ENCODE measurements at regions not wholly inside any gene's neighbourhood (a gene's known extent, or its start where the extent isn't known, plus 50 kb on each side); places are given as distances from the start of the nearest gene placed in this dataset.
"Not testable (repeated sequence)": the region's sequence is repeated elsewhere in the genome, so short reads cannot be mapped to it uniquely, and the experiment has no call there.

DNA sequence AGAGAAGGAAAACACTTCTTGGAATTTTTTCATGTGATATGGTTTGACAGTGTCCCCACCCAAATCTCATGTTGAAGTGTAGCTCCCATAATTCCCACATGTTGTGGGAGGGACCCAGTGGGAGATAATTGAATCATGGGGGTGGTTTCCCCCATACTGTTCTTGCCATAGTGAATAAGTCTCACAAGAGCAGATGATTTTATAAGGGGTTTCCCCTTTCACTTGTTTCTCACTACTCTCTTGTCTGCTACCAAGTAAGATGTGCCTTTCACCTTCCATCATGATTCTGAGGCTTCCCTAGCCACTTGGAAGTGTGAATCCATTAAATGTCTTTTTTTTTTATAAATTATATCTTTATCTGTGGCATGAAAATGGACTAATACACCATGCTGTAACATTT lies 250.7 kb downstream of the LPIN1 start:
- no peak for FAIRE-seq

DNA sequence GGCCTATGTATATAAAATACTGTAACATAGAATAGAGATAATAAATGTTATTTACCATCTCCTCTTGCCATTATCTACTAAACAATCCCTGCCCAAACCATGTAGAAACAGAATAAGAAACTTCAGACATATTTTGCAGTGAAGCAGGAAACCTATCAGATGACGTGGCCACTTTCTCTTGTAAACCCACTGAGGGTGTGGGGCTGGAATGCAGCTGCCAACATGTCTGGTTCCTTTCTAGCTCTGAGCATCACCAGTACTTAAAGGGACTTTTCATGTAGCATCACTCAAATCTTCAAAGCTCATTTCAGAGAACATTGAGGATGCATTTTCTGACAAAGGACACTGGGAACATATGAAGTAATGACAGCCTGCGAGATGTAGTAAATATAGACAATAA lies 251.8 kb downstream of the LPIN1 start:
- no peak for FAIRE-seq

DNA sequence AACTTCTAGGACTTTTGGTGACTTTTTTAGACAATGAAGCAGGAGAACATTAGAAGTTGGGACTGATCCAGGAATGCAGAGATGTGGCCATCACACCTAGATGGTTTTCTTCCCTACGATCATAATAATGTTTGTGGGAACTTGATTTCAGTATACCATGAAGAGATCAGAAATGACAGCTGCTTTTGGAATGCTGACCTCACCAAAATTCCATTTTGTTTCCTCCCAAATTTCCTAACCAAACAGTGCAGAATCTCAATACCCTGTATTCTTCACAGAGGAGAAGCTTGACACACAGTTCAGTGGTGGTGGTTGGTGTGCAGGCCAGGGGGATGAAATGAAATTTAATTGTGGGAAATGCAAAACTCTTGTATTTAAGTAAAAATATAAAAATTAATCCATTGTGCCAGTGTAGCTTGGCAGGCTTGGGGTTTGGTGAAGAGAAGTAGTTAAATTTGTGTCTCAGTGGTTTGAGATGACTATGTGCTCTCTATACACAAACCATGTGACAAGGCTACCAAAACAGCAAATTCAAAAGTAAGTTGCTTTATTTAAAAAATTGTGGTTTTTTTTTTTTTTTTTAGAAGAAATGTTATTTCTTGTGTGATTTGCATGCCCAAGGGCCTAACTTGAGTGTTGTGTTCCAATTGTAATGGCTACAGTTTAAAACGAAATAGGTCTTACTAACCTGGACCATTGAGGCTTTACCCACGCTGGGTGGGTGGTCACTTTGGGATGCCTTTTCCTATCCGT lies 252.4 kb downstream of the LPIN1 start:
- no peak for FAIRE-seq

DNA sequence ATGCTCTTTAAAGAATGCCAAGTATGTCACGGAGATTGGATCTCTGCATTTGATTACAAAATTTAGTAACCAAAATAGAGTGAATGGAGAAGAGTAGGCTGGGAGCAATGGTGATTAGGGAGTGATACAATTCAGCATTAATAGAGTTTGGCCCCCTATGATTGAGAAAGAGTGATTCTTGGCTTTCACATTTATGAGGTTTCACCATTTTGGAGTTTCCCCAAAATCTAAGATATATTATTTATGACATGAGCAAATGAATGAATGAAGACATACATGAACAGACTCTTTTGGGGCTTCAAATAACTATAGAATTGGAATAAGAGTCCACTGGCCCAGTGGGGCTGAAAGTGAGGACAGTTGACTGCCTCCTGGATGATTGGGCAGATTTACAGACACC lies 255.2 kb downstream of the LPIN1 start:
- no peak for FAIRE-seq

DNA sequence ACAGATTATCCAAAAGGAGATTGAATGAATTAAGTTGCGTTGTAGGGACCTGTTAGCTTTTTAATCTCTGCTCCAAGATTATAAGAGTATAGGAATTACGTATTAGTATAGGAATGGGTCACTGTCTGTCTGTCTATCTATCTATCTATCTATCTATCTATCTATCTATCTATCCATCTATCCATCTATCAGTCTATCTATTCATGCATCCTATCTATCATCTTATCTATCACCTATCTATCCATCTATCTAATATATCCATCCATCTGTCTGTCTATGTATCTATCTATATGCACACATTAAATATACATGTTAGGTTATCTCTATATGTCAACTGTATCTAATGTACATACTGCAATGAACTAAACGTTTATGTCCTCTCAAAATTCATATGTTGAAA lies 255.8 kb downstream of the LPIN1 start:
- FAIRE-seq, result no peak

DNA sequence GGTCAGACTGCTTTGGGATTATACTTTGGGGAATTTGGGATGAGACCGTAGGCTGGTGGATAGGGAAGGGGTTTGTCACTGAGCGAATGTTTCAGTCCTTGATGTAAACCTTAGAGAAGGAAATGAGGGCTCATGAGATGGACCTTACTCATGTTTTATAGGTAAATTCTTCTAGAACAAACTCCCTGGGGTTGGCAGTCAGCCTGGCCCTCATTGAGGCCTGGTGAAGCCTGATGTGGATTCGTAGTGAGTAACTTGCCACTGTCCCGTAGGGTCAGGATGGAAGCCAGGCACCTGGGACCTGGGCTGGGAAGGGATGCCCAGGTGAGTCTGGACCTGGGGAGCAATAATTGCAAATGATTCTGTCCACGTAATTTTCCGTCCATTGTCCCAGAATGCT lies 258.3 kb downstream of the LPIN1 start:
- FAIRE-seq, result no peak

DNA sequence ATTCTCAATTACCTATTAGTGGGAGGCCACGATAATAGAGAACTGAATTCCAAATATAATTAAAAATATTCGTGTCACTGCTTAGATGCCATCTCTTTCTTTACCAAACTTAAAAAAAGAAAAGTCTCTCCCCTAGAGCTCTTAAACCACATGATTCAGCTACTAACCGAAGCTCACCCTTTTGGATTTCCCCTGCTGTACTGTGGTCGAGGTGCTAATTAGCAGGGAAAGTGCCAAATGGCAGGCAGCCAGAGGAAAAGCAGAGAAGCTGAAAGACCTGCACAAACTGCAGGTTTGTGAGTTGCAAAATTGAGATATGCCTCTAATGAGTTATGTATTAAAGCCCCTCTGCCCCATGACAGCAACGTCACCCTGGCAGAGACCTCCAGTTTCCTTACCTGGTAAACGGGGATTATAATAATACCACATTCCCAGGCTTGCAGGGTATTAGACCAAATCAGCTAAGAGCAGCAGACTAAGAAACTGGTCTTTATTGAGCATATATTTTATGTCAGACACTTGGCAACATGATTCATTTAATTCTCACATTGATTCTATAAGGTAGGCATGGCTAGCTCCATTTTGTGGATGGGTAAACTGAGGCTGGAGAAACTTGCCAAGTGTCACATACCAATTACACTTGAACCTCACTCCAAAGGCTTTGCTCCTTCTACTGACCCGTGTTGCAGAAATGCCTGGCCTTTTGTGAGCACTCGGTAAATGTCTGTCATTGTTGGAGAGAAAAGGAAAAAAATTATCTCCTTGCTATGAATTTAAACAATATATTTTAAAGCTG lies 259.7 kb downstream of the LPIN1 start:
- FAIRE-seq, result no peak

DNA sequence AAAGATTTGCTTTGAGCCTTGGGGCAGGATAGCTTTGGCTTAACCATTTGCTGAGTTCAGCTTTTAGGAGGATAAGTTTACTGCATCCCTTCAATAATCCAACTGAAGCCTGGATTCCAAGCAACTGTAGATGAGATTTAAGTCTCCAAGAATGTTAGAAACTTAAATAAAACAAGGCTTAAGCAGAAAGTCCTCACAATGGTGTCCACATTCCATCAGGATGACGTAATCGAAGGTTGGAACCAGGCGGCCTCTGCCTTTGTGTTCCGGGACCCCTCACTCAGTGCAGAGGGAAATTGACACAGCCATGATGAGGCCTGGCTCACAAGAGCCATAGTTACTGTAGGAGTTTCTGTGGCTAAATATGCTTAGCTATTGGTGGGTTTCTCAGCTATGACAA lies 260.4 kb downstream of the LPIN1 start:
- FAIRE-seq, result no peak

DNA sequence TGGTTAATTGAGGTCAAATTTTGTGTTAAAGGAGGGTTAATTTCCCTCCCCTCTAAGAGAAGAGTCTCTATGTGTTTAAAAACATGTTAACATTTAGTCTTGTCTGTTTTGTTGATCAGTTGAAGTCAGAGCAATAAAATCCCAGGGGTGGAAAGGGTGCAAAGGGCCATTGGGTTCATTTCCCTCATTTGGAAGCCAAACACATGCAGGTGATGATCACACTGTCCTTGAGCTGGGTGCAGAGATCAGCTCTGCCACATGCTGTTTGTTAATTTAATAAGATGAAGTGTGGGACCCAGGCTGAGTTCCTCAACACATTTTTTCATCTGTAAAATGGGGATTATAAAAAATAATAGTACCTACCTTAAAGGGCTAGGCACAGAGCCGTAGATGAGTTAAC lies 260.9 kb downstream of the LPIN1 start:
- no peak for FAIRE-seq

DNA sequence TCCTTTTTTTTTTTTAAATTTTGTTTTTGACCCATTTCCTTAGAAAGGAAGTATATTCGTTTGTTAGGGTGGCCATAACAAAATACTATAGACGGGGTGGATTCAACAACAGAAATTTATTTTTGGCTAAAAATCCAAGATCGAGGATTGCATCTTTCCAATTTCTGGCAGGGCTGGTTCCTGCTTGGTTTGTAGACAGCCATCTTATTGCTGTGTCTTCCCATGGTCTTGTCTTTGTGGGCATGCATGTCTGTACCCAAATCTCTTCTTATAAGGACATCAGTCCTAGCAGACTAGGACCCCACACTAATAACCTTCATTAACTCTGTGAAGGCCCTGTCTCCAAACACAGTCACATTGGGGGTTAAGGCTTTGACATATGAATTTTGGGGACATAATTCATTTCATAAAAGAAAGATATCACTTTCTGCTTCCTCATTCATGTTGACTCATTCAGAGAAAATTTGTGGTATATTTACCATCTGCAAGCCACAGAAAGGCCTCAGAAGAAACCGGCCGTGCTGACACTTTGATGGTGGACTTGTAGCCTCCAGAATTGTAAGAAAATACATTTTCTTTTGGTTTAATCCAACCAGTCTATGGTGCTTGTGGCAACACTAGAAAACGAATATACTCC lies 262.1 kb downstream of the LPIN1 start:
- no peak for FAIRE-seq

DNA sequence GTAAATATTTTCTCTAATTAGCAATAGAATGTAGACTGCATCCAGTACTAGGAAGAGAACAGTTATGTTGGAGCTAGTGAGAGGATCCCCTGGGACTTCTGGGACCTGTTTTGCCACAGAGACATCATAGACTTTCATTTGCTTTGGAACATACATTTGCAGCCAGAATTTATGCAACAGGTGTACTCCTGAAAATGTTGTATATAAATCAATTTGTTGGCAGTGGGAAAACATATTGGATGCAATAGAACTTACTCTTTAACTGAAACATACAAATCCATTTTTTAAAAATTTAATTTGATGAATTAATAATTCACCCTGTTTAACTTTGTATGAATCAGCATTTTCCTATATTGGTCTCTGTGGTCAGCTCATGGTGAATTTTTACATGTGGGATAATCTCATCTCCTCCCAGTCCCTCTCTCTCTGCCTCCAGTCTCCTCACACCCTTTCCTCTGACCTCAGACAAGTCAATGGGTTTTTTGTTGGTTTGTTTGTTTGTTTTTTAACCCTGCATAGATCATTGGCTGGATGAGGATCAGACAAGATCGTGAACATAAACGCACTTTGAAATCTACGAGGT lies 263.0 kb downstream of the LPIN1 start:
- no peak for FAIRE-seq

DNA sequence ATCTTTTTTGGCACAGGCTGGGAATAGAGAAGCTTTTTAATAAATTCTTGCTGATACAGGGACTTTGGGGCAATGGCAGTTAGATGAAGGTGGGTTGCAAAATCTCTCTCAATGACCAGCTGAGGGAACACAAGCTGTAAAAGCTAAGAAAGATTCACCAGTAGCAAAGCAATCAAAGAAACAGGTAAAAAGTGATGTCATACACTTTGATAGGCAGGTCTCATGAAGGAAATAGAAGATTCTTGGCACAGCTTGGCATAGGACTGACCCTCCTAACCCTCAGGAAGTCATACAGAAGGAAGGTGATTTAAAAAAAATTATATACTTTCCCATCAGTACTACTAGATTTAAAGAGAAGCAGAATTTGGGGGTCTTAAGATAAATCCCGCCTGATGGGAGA lies 263.6 kb downstream of the LPIN1 start:
- FAIRE-seq, result no peak

DNA sequence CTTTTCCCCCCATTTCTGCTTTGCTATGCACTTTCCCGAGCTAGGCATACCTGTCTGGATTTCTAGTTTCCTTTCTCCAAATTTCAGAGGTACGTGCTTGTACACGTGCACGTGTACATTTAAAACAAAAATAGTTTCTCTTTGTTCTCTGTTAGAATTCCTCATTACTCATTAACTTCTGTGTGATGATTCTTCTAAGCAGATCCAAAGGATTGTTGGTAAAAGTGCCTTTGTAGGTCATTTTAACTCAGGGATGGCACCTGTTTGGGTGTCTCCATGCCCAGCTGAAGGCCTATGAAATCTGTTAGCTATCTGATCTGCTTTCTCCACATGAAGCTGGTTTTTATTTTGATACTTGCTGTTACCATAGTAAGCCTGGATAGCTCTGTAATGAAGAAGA lies 264.3 kb downstream of the LPIN1 start:
- no peak for FAIRE-seq

DNA sequence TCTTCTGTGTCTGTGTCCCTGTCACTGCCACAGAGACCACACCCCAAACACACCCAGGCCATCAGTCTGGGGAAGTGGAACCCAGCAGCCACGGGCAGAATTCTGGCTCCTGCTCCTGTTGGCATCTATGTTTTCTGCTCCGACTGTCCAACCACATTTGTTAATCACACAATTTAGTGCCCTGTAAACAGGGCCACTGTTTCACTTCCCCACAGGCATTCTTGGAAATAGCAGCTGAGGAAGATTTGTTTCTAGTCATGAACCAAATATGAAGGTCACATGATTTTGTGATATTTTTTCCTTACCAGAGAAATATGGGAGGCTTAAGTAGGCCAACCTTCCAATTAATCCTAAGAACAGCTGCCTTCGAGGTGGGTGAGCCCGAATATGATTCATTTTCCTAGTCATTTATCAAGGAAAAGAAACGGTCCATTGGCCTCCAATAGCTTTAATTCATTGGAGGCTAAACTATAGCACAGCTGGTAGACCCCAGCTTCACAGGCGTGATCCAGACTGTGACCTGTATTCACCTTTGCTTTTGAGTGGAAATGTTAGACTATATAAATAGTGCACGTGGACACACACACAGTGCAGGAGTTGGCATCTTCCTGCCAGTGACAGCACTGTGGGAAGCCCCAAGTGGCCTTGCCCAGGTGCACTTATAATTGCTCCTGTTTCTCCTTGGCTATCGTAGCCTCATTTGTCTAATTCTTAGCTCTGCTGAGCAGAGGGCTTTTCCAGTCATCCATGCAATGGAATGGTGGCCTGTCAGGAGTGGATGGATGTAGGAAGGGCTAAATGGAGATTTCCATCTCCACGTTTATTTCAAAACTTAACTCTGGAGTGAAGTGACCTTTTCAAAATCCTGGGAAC lies 267.9 kb downstream of the LPIN1 start:
- no peak for FAIRE-seq

DNA sequence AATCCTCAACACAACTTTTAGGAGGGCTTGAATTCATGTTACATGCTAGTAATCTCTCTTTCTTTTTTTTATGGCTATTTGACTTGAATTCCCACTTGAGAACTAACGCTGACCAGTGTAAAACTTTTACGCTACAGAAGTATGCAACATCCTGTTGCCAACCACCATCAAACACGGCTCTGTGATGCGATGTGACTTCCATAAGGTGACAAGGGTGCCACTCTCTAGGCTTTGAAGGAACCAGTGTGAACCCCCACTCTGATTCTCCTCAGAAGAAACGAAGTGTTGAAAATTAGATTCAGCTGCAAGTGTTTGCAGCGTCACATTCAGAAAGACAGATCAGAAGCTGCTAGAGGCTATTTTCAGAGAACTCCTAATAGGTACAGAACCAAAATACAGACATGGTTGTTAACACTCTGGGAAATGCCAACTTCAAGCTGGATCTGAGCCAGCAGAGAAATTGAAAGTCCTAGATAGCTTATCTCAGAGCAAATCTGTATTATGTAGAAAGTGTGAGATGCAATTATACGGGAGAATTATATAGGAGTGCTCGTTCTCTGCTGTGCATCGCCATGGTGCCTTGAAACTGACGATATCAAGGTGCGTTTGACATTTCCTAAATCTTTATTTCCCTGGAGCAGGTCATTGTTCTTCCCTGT lies 271.2 kb downstream of the LPIN1 start:
- FAIRE-seq, result no peak

DNA sequence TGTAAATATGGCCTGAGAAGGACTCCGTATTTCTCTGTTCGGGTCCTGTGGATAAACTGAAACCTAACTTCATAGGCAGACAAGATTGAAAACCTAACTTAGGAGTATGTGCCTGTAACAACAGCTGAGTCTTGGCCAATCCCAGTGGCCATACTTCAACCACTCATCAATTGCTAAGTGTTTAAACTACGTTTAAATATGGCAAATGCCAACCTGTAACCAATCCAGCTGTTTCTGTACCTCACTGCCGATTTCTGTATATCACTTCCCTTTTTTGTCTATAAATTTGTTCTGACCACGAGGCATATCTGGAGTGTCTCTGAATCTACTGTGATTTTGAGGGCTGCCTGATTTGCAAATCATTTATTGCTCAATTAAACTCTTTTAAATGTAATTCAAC lies 272.3 kb downstream of the LPIN1 start:
- not testable (repeated sequence) for FAIRE-seq

DNA sequence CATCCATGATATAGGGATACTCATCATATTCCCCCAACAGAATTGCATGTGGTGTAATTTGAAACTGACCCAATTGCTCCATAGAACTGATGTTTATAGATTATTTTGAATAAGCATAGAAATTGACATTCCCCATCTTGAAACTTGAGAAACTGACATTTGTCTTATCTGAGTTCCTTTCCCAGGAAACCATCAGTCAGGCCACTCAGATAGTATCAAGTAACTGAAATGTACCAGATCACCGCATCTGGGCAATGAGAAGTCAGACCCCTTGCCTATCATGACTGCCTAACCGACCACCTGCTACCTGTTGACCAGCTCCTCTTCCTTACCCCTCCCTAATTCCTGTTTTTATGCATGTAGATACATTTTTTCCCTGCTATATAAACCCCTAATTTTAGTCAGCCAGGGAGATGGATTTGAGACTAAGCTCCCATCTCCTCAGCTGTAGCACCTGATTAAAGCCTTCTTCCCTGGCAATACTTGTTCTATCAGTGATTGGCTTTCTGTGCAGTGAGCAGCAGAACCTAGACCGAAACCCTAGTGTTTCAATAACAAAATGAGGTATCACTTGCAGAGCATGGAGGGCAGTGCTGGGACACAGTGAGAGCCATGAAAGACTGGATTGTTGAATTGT lies 274.5 kb downstream of the LPIN1 start:
- FAIRE-seq, result no peak

DNA sequence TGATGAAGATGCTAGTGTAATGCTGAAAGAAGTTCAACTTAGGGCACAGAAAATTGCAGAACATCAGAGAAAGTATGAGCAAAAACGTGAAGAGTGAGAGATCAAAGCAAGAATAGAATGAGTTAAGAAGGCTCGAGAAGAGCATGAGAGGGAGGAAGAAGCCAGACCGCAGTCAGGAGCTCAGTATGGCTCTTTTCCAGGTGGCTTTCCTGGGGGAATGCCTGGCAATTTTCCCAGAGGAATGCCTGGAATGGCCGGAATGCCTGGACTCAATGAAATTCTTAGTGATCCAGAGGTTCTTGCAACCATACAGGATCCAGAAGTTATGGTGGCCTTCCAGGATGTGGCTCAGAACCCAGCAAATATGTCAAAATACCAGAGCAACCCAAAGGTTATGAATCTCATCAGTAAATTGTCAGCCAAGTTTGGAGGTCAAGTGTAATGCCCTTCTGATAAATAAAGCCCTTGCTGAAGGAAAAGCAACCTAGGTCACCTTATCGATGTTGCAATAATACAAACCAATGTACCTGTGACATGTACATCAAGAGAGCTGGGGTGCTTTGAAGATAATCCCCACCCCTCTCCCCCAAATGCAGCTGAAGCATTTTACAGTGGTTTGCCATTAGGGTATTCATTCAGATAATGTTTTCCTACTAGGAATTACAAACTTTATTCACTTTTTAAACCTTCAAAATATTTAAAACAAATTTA lies 277.9 kb downstream of the LPIN1 start:
- FAIRE-seq, result not testable (repeated sequence)

DNA sequence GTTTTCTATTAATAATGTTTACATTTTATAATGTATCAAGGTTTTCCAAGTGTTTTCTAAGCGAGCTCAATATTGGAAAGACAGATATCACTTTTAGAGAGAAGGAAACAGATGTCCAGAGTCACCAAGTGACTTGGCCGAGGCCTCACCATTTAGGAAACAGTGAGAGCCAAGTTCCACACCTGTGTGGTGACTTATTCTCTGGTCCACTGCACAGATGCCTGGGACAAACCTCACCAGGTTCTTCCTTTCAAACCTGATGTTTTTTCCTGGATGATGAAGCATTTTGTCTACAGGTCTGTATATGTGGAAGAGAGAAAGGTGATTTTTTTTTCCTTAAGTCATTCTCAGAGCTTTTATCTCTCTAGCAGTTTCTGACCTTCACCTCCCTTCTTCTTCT lies 280.7 kb downstream of the LPIN1 start:
- FAIRE-seq, result no peak

DNA sequence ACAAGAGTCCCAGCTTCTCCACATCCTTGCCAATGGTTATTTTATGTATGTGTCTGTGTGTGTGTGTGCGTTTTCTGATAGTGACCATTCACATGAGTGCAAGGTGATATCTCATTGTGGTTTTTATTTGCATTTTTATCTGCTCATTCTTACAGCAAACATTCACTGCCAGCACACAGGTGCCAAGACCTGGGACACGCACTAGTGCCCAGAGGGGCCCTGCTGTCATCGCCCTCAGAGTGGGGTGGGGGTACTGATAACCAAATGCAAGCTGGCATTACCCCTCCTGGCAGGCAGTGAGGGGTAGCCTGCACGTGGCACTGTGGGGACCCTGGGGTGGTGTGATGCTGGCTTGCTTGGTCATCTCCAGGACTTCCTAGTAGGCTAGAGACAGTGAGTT lies 285.4 kb downstream of the LPIN1 start:
- no peak for FAIRE-seq

DNA sequence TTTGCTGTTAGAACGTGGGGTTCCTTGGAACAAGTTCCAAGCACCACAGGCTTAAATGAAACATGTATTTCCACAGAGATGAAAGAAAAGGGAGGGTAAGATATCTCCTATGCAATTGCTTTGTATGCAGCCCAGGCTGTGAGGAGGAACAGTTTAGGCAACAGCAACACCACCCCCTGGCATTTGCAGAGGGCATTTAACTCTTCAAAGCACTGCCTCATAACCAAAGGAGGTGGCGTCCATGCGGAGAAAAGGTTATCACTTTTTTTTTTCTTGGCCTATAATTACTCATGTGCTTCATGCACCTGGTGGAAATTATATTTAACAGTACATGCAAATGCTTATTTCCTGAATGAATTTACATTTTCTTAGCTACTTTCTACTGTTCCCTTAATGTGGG lies 286.0 kb downstream of the LPIN1 start:
- no peak for FAIRE-seq
